ENCODE measurements at regions not wholly inside any gene's neighbourhood (a gene's known extent, or its start where the extent isn't known, plus 50 kb on each side); places are given as distances from the start of the nearest gene placed in this dataset.

DNA sequence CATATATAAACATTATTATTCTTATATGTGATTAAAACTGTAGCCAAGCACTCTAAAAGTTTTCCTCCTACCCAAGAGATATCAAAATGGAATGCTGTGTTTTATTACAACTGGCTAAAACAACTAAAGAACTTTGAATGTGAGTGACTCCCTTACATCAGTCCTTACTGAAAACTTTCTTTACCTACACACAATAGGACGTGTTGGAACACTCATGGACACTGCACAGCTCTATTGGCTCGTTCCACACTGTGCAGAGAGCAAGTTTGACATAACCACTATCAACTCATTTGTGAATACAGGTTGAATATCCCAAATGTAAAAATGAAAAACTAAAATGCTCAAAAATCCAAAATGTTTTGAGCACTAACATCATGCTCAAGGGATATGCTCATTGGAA lies 650.6 kb downstream of the SLC4A3 start (continued):
- TF ChIP-seq, protein P1, sequence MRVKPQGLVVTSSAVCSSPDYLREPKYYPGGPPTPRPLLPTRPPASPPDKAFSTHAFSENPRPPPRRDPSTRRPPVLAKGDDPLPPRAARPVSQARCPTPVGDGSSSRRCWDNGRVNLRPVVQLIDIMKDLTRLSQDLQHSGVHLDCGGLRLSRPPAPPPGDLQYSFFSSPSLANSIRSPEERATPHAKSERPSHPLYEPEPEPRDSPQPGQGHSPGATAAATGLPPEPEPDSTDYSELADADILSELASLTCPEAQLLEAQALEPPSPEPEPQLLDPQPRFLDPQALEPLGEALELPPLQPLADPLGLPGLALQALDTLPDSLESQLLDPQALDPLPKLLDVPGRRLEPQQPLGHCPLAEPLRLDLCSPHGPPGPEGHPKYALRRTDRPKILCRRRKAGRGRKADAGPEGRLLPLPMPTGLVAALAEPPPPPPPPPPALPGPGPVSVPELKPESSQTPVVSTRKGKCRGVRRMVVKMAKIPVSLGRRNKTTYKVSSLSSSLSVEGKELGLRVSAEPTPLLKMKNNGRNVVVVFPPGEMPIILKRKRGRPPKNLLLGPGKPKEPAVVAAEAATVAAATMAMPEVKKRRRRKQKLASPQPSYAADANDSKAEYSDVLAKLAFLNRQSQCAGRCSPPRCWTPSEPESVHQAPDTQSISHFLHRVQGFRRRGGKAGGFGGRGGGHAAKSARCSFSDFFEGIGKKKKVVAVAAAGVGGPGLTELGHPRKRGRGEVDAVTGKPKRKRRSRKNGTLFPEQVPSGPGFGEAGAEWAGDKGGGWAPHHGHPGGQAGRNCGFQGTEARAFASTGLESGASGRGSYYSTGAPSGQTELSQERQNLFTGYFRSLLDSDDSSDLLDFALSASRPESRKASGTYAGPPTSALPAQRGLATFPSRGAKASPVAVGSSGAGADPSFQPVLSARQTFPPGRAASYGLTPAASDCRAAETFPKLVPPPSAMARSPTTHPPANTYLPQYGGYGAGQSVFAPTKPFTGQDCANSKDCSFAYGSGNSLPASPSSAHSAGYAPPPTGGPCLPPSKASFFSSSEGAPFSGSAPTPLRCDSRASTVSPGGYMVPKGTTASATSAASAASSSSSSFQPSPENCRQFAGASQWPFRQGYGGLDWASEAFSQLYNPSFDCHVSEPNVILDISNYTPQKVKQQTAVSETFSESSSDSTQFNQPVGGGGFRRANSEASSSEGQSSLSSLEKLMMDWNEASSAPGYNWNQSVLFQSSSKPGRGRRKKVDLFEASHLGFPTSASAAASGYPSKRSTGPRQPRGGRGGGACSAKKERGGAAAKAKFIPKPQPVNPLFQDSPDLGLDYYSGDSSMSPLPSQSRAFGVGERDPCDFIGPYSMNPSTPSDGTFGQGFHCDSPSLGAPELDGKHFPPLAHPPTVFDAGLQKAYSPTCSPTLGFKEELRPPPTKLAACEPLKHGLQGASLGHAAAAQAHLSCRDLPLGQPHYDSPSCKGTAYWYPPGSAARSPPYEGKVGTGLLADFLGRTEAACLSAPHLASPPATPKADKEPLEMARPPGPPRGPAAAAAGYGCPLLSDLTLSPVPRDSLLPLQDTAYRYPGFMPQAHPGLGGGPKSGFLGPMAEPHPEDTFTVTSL (CRISPR knock-in tag; IDR thresholded peaks at IDR 0.05; ENCODE audit: borderline replicate concordance): no peak
- TF ChIP-seq KAT7 (CRISPR knock-in tag; IDR thresholded peaks at IDR 0.05; ENCODE audit: borderline replicate concordance): no peak

DNA sequence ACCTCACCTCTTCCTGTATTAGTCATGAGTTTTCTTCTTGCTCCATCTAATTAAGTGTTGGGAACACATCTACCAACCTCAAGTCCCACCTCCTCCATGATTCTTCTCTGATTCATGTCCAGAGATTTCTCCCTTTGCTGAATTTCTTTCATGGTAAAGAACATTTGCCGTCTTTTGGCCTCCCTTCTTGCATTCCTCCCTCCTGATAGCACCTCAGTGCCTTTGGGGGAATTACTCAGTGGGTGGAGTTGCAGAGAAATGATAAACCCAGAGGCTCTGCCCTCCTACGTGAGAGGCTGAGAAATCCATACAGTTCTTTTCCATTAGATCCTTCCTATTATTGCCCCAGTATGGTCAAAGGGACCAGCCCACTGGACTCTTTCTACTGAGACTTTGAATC lies 651.9 kb downstream of the SLC4A3 start:
- BruUV-seq (replicated peaks): no TSS peak
- CTCF ChIA-PET (ENCODE audit: low intra/inter-chr PET ratio, low total read pairs): no interaction called here
- Histone ChIP-seq H3K4me2 (ENCODE audit: low read depth, low read length) (no peak overlapping the region), H3K4me1 (ENCODE audit: insufficient read depth, low read length) (no peaks in the 10 kb centered on the region), H3K79me2 (ENCODE audit: insufficient read depth, low read length) (no peaks in the 10 kb centered on the region), H3K27ac (ENCODE audit: extremely low read length, insufficient read depth, low read length) (no peak overlapping the region), H3K27me3 (ENCODE audit: control insufficient read depth in 1 of 2, insufficient read depth in 2 of 2, low read length in 2 of 2) (no peaks in the 10 kb centered on the region), H3K9me3 (ENCODE audit: low read length) (no peaks in the 10 kb centered on the region), H3K4me3 (replicated peaks in 1 of 3; ENCODE audit: insufficient read depth in 1 of 3, low read depth in 2 of 3, low read length in 3 of 3) (no peak overlapping the region), H4K20me1 (ENCODE audit: insufficient read depth, low read length) (no peaks in the 10 kb centered on the region), H2AFZ (ENCODE audit: low read length) (no peak overlapping the region), H3K9ac (ENCODE audit: insufficient read depth, low read depth, low read length) (no peak overlapping the region), H3K36me3 (replicated peaks in 1 of 2; ENCODE audit: control insufficient read depth in 1 of 2, insufficient read depth in 2 of 2, low read length in 2 of 2) (no peaks in the 10 kb centered on the region)
- DNase-seq (ENCODE audit: low spot score) (no peak), FAIRE-seq (no peak), ATAC-seq (no peak)
- in situ Hi-C loops (cut with HindIII; ENCODE audit: extremely low pct_ligation_motif_present, low pct_unique_long_range_greater_than_20kb): no loop called here
- intact Hi-C loops (cut with micrococcal nuclease; ENCODE audit: unreplicated experiment): no loop called here
- POLR2A ChIA-PET: no interaction called here
- 11% methylated on average over 2 of the region's 2 CpGs for WGBS (ENCODE audit: low lambda C conversion rate)
- no peak for TF ChIP-seq HDAC2 (CRISPR knock-in tag; IDR thresholded peaks at IDR 0.05)
- no peak for TF ChIP-seq SIN3B (IDR thresholded peaks at IDR 0.05; ENCODE audit: low read length)
- TF ChIP-seq TAF1 (CRISPR knock-in tag; IDR thresholded peaks at IDR 0.05): no peak
- TF ChIP-seq, protein P2, sequence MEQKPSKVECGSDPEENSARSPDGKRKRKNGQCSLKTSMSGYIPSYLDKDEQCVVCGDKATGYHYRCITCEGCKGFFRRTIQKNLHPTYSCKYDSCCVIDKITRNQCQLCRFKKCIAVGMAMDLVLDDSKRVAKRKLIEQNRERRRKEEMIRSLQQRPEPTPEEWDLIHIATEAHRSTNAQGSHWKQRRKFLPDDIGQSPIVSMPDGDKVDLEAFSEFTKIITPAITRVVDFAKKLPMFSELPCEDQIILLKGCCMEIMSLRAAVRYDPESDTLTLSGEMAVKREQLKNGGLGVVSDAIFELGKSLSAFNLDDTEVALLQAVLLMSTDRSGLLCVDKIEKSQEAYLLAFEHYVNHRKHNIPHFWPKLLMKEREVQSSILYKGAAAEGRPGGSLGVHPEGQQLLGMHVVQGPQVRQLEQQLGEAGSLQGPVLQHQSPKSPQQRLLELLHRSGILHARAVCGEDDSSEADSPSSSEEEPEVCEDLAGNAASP (CRISPR knock-in tag; IDR thresholded peaks at IDR 0.05; ENCODE audit: borderline replicate concordance): no peak
- TF ChIP-seq, protein P3, sequence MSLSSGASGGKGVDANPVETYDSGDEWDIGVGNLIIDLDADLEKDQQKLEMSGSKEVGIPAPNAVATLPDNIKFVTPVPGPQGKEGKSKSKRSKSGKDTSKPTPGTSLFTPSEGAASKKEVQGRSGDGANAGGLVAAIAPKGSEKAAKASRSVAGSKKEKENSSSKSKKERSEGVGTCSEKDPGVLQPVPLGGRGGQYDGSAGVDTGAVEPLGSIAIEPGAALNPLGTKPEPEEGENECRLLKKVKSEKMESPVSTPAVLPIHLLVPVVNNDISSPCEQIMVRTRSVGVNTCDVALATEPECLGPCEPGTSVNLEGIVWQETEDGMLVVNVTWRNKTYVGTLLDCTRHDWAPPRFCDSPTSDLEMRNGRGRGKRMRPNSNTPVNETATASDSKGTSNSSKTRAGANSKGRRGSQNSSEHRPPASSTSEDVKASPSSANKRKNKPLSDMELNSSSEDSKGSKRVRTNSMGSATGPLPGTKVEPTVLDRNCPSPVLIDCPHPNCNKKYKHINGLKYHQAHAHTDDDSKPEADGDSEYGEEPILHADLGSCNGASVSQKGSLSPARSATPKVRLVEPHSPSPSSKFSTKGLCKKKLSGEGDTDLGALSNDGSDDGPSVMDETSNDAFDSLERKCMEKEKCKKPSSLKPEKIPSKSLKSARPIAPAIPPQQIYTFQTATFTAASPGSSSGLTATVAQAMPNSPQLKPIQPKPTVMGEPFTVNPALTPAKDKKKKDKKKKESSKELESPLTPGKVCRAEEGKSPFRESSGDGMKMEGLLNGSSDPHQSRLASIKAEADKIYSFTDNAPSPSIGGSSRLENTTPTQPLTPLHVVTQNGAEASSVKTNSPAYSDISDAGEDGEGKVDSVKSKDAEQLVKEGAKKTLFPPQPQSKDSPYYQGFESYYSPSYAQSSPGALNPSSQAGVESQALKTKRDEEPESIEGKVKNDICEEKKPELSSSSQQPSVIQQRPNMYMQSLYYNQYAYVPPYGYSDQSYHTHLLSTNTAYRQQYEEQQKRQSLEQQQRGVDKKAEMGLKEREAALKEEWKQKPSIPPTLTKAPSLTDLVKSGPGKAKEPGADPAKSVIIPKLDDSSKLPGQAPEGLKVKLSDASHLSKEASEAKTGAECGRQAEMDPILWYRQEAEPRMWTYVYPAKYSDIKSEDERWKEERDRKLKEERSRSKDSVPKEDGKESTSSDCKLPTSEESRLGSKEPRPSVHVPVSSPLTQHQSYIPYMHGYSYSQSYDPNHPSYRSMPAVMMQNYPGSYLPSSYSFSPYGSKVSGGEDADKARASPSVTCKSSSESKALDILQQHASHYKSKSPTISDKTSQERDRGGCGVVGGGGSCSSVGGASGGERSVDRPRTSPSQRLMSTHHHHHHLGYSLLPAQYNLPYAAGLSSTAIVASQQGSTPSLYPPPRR (CRISPR knock-in tag; IDR thresholded peaks at IDR 0.05; ENCODE audit: borderline replicate concordance): no peak
- TF ChIP-seq KDM6A (CRISPR knock-in tag; IDR thresholded peaks at IDR 0.05; ENCODE audit: low read depth): no peak
- TF ChIP-seq ZNF44 (CRISPR knock-in tag; IDR thresholded peaks at IDR 0.05): no peak
- no peak for TF ChIP-seq FLYWCH1 (CRISPR knock-in tag; IDR thresholded peaks at IDR 0.05)
- TF ChIP-seq ELF1 (CRISPR knock-in tag; IDR thresholded peaks at IDR 0.05): no peak
- no peak for TF ChIP-seq HIVEP1 (CRISPR knock-in tag; IDR thresholded peaks at IDR 0.05)
- no peak for TF ChIP-seq ZSCAN12 (CRISPR knock-in tag; IDR thresholded peaks at IDR 0.05)
